Suprapubic skin (tissue), 4 donors: ENCODE measurements at regions not wholly inside any gene's neighbourhood (a gene's known extent, or its start where the extent isn't known, plus 50 kb on each side); places are given as distances from the start of the nearest gene placed in this dataset.

Experiments
- DNase-seq, 2 donors: peaks; one replicate each; pipeline ENCODE4 v3.0.0-alpha.2; 2019; ENCODE audit warnings: low spot score in 2 of 2
- H3K27ac ChIP-seq: fragments of 200-600 bp; sonication (generic); one replicate; pipeline ENCODE4 v1.5.1; 2019
- H3K27me3 ChIP-seq: fragments of 200-600 bp; sonication (generic); one replicate; pipeline ENCODE4 v1.5.1; 2019
- H3K36me3 ChIP-seq: fragments of 200-600 bp; sonication (generic); one replicate; pipeline ENCODE4 v1.5.1; 2019
- H3K4me1 ChIP-seq: fragments of 200-600 bp; sonication (generic); one replicate; pipeline ENCODE4 v1.5.1; 2019
- H3K4me3 ChIP-seq: fragments of 200-600 bp; sonication (generic); one replicate; pipeline ENCODE4 v1.5.1; 2019; ENCODE audit warnings: mild to moderate bottlenecking
- H3K9me3 ChIP-seq: fragments of 200-600 bp; sonication (generic); one replicate; pipeline ENCODE4 v1.5.1; 2019
- CTCF ChIP-seq, 2 donors: fragments of 200-600 bp in 1 of 2; fragments of 450-650 bp in 1 of 2; sonication (generic) in 1 of 2; IDR thresholded peaks; one replicate each; pipeline ENCODE4 v1.5.1; 2016 to 2019; ENCODE audit warnings: antibody characterized with exemption in 2 of 2, mild to moderate bottlenecking in 1 of 2, moderate library complexity in 1 of 2
- EP300 ChIP-seq: sonication (generic); formaldehyde crosslinking; IDR thresholded peaks from one replicate; pipeline ENCODE4 v1.6.1; 2017; ENCODE audit warnings: antibody characterized with exemption
- POLR2A ChIP-seq, 2 donors: fragments of 450-650 bp; IDR thresholded peaks; one replicate each; pipeline ENCODE4 v1.6.1; 2017; ENCODE audit warnings: antibody characterized with exemption in 2 of 2, mild to moderate bottlenecking in 2 of 2, moderate library complexity in 2 of 2
- POLR2AphosphoS5 ChIP-seq, 3 donors: sonication (generic); formaldehyde crosslinking; IDR thresholded peaks; one replicate each; pipeline ENCODE4 v1.6.1; 2017; ENCODE audit warnings: antibody characterized with exemption in 3 of 3
- WGBS: methylation state at CpG from one replicate; pipeline ENCODE4 v1.1.5; 2018; 5-methylcytosine and 5-hydroxymethylcytosine counted together

GRCh38 chr1:217137210-217137881 lies 414.1 kb upstream of the ESRRG start:
- peaks cover 51% of the 10 kb centered on the region for H3K4me1 ChIP-seq
- no peak overlapping the region for H3K27ac ChIP-seq
- H3K27me3 ChIP-seq = peaks cover 88% of the 10 kb centered on the region
- WGBS = 7% methylated on average over 18 of the region's 53 CpGs
- no peak for DNase-seq
- no peaks in the 10 kb centered on the region for H3K9me3 ChIP-seq
- H3K4me3 ChIP-seq = peak overlapping the region; percentile 52
- no peaks in the 10 kb centered on the region for H3K36me3 ChIP-seq
- TF ChIP-seq EP300 (no peak), POLR2A (IDR thresholded peaks at IDR 0.05) (no peak), CTCF (IDR thresholded peaks at IDR 0.05) (no peak), POLR2AphosphoS5 (IDR thresholded peaks at IDR 0.05) (no peak)

GRCh38 chr1:217136895-217137205 lies 413.6 kb upstream of the ESRRG start:
- Histone ChIP-seq H3K27ac (no peak overlapping the region), H3K4me1 (peaks cover 51% of the 10 kb centered on the region), H3K9me3 (no peaks in the 10 kb centered on the region), H3K27me3 (peaks cover 92% of the 10 kb centered on the region), H3K4me3 (peak overlapping the region; percentile 52), H3K36me3 (no peaks in the 10 kb centered on the region)
- 13% methylated on average over 1 of the region's 11 CpGs for WGBS
- DNase-seq = no peak
- TF ChIP-seq POLR2AphosphoS5 (IDR thresholded peaks at IDR 0.05) = no peak
- no peak for TF ChIP-seq CTCF (IDR thresholded peaks at IDR 0.05)
- TF ChIP-seq POLR2A (IDR thresholded peaks at IDR 0.05) = no peak
- no peak for TF ChIP-seq EP300

- no peaks in the 10 kb centered on the region for H3K9me3 ChIP-seq
- H3K27ac ChIP-seq = no peak overlapping the region
- H3K27me3 ChIP-seq = peaks cover 89% of the 10 kb centered on the region
- no peak for DNase-seq
- H3K36me3 ChIP-seq = no peaks in the 10 kb centered on the region
- H3K4me3 ChIP-seq = peak overlapping the region; percentile 52
- WGBS = 23% methylated on average over 35 of the region's 36 CpGs
- TF ChIP-seq POLR2A (IDR thresholded peaks at IDR 0.05) (no peak), POLR2AphosphoS5 (IDR thresholded peaks at IDR 0.05) (no peak), CTCF (IDR thresholded peaks at IDR 0.05) (no peak), EP300 (no peak)
- peaks cover 51% of the 10 kb centered on the region for H3K4me1 ChIP-seq
Observed at GRCh38 chr1:217135987-217136894, 413.0 kb upstream of the ESRRG start.

- WGBS = 2% methylated on average over 28 of the region's 32 CpGs
- DNase-seq = no peak
- Histone ChIP-seq H3K9me3 (no peaks in the 10 kb centered on the region), H3K4me3 (peak overlapping the region; percentile 52), H3K27ac (peak overlapping the region; percentile 25), H3K36me3 (no peaks in the 10 kb centered on the region), H3K4me1 (peaks cover 51% of the 10 kb centered on the region), H3K27me3 (peaks cover 83% of the 10 kb centered on the region)
- TF ChIP-seq EP300 (no peak), POLR2A (IDR thresholded peaks at IDR 0.05) (no peak), POLR2AphosphoS5 (IDR thresholded peaks at IDR 0.05) (no peak), CTCF (IDR thresholded peaks at IDR 0.05) (no peak)
Observed at GRCh38 chr1:217135569-217135915, 412.3 kb upstream of the ESRRG start.

- H3K4me3 ChIP-seq = peak overlapping the region; percentile 52
- H3K36me3 ChIP-seq = no peaks in the 10 kb centered on the region
- H3K4me1 ChIP-seq = peaks cover 51% of the 10 kb centered on the region
- DNase-seq = no peak
- H3K27ac ChIP-seq = peak overlapping the region; percentile 25
- TF ChIP-seq POLR2A (IDR thresholded peaks at IDR 0.05) (no peak), EP300 (no peak), CTCF (IDR thresholded peaks at IDR 0.05) (no peak)
- peaks cover 78% of the 10 kb centered on the region for H3K27me3 ChIP-seq
- WGBS = 1% methylated on average over 47 of the region's 49 CpGs
- no peaks in the 10 kb centered on the region for H3K9me3 ChIP-seq
Observed at GRCh38 chr1:217134857-217135568, 411.8 kb upstream of the ESRRG start.
